Upper lobe of right lung (tissue), 1 donor: ENCODE measurements at regions not wholly inside any gene's neighbourhood (a gene's known extent, or its start where the extent isn't known, plus 50 kb on each side); places are given as distances from the start of the nearest gene placed in this dataset.
A peak's percentile ranks its signal among the peaks of the same experiment; 100 is the strongest.

ENCODE experiments used
- ATAC-seq: fragments of 200-7000 bp; cut with Tn5 transposase; one replicate; pipeline ENCODE4 v1.9.1; 2020; ENCODE audit warnings: mild to moderate bottlenecking, moderate library complexity
- DNase-seq: peaks from one replicate; pipeline ENCODE4 v3.0.0-alpha.2; 2020
- H3K27ac ChIP-seq: fragments of 200-600 bp; one replicate; pipeline ENCODE4 v1.8.0; 2022
- H3K27me3 ChIP-seq: fragments of 200-600 bp; one replicate; pipeline ENCODE4 v1.8.0; 2022; ENCODE audit warnings: mild to moderate bottlenecking
- H3K36me3 ChIP-seq: fragments of 200-600 bp; one replicate; pipeline ENCODE4 v1.8.0; 2022
- H3K4me1 ChIP-seq: fragments of 200-600 bp; one replicate; pipeline ENCODE4 v1.8.0; 2022
- H3K4me3 ChIP-seq: fragments of 200-600 bp; one replicate; pipeline ENCODE4 v1.8.0; 2022; ENCODE audit warnings: mild to moderate bottlenecking
- H3K9me3 ChIP-seq: fragments of 200-600 bp; one replicate; pipeline ENCODE4 v1.8.0; 2022
- intact Hi-C: fragments of 100-400 bp; cut with DNase I; formaldehyde crosslinking; loops from one replicate; pipeline ENCODE4 v1.11.0; 2022
- TF ChIP-seq, protein P1 (sequence below): fragments of 200-600 bp; IDR thresholded peaks from one replicate; pipeline ENCODE4 v1.8.0; 2022; ENCODE audit warnings: antibody characterized with exemption
- donor health status: DM: no; HTN: yes; CAD: no; lungs with severe emphysema.

DNA sequence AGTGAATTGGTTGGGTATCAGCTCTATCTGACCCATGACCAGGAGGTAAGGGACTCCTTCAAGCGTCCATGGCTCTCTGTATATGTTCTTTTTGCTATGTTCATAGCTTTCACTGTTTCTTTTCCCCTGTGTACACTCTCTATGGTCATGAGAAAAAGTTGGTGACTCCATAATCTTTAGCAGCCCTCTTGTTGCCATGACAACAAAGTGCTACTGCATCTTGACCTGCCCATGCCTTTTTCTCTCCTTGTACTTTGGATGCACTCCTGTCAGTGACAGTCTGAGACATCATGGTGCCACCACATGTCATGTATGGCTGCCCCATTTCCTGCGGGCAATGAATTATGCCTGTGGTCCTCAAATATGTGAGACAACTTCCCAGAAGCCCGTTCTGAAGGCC lies 280.2 kb downstream of the TMEM121 start:
- Histone ChIP-seq H3K4me1 (no peaks in the 10 kb centered on the region), H3K27ac (no peak overlapping the region), H3K27me3 (no peaks in the 10 kb centered on the region), H3K36me3 (no peaks in the 10 kb centered on the region), H3K4me3 (no peak overlapping the region), H3K9me3 (no peaks in the 10 kb centered on the region)
- intact Hi-C loops, result no loop called here
- ATAC-seq (no peak), DNase-seq (no peak)
- TF ChIP-seq, protein P1, sequence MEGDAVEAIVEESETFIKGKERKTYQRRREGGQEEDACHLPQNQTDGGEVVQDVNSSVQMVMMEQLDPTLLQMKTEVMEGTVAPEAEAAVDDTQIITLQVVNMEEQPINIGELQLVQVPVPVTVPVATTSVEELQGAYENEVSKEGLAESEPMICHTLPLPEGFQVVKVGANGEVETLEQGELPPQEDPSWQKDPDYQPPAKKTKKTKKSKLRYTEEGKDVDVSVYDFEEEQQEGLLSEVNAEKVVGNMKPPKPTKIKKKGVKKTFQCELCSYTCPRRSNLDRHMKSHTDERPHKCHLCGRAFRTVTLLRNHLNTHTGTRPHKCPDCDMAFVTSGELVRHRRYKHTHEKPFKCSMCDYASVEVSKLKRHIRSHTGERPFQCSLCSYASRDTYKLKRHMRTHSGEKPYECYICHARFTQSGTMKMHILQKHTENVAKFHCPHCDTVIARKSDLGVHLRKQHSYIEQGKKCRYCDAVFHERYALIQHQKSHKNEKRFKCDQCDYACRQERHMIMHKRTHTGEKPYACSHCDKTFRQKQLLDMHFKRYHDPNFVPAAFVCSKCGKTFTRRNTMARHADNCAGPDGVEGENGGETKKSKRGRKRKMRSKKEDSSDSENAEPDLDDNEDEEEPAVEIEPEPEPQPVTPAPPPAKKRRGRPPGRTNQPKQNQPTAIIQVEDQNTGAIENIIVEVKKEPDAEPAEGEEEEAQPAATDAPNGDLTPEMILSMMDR, result no peak

DNA sequence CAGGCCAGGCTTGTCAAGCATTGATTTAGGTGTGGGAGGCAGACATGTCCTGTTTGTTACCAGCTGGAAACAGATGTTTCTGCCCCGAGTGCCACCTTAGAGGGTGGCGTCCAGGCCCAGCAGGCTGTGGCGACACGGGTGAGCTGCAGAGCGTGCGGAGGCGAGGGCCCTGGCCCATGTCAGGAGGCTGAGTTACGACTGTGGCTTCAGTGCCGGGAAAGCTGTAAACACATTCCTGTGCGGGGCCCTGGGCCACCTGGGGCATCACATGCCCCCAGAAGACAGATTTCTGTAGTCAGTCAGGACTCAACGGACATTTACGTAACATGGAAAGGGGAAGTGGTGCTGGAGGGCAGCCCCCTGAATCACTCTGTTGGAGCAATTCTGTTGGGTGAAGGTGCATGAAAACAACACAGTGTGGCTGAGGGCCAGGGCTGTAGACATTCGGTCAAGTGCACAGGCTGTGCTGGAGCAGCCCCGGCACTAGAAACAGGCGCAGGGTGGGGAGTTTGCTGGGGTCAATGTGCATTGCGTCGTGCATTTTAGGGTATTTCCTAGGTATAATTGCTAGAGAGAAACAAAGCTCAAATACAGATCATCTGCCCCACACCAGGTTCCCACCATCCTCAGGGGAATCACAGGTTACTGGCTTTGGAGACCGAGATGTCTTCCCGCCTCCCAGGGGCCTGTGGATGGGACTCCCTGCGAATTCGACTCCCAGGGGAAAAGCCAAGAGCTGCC lies 291.8 kb downstream of the TMEM121 start:
- TF ChIP-seq, protein P1, result no peak
- ATAC-seq (peak; percentile 25), DNase-seq (no peak)
- no peak overlapping the region for H3K4me3 ChIP-seq
- H3K9me3 ChIP-seq, result no peaks in the 10 kb centered on the region
- H3K4me1 ChIP-seq, result no peaks in the 10 kb centered on the region
- no peaks in the 10 kb centered on the region for H3K36me3 ChIP-seq
- no peak overlapping the region for H3K27ac ChIP-seq
- no peaks in the 10 kb centered on the region for H3K27me3 ChIP-seq
- intact Hi-C loops, result no loop called here

DNA sequence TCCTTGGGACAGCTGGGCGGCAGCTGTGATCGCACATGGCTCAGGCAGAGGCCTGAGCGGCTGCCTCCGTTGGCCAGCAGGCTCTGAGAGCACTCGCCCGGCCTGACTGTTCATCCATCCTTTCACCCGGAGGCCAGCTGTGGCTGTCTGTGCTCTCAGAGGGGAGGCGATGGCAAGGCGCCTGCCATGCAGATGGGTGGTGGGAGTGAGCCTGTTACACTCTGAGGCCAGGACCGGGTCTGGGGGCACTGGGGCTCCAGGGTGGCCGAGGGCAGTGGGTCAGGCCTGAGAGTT lies 292.3 kb downstream of the TMEM121 start:
- ATAC-seq (no peak), DNase-seq (no peak)
- no peak overlapping the region for H3K4me3 ChIP-seq
- no peaks in the 10 kb centered on the region for H3K4me1 ChIP-seq
- TF ChIP-seq, protein P1, result no peak
- no peaks in the 10 kb centered on the region for H3K36me3 ChIP-seq
- no peaks in the 10 kb centered on the region for H3K27me3 ChIP-seq
- H3K9me3 ChIP-seq, result no peaks in the 10 kb centered on the region
- intact Hi-C loops, result no loop called here
- no peak overlapping the region for H3K27ac ChIP-seq

DNA sequence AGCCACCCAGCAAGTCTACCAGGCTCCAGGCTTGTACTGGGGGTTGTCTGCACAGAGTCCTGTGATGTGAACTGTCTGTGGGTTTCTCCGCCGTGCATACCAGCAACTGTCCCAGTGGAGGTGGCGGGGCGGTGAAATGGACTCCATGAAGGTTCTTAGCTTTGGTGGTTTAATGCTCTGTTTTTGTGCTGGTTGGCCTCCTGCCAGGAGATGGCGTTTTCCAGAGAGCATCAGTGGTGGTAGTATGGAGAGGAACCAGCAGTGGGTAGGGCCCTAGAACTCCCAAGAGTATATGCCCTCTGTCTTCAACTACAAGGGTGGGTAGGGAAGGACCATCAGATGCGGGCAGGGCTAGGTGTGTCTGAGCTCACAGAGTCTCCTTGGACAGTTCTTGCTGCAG lies 303.8 kb downstream of the TMEM121 start:
- Histone ChIP-seq H3K9me3 (no peaks in the 10 kb centered on the region), H3K27me3 (peaks cover 10% of the 10 kb centered on the region), H3K27ac (no peak overlapping the region), H3K4me3 (no peak overlapping the region), H3K4me1 (no peaks in the 10 kb centered on the region), H3K36me3 (no peaks in the 10 kb centered on the region)
- ATAC-seq (no peak), DNase-seq (no peak)
- TF ChIP-seq, protein P1, result no peak
- intact Hi-C loops, result no loop called here

DNA sequence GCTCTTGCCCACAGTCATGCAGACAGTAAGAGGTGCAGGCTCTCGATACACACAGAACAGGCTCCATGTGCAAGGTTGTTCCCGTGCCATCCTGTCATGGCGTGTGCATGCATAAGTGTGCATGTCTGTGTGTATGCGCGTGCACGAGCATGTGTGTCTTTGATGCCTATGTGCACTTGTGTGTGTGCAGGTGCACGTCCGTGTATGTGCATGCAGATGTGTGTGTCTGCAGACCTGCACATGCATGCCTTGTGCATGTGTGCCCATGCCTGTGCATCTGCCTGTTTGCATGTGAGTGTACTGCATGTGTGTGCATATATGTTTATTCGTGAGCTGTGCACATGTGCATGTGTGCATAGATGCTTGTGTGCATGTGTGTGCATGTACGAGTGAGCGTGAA lies 309.8 kb downstream of the TMEM121 start:
- Histone ChIP-seq H3K36me3 (no peaks in the 10 kb centered on the region), H3K9me3 (no peaks in the 10 kb centered on the region), H3K27me3 (peaks cover 4% of the 10 kb centered on the region), H3K4me1 (no peaks in the 10 kb centered on the region), H3K4me3 (no peak overlapping the region), H3K27ac (no peak overlapping the region)
- ATAC-seq (no peak), DNase-seq (no peak)
- TF ChIP-seq, protein P1, result no peak
- intact Hi-C loops, result no loop called here

DNA sequence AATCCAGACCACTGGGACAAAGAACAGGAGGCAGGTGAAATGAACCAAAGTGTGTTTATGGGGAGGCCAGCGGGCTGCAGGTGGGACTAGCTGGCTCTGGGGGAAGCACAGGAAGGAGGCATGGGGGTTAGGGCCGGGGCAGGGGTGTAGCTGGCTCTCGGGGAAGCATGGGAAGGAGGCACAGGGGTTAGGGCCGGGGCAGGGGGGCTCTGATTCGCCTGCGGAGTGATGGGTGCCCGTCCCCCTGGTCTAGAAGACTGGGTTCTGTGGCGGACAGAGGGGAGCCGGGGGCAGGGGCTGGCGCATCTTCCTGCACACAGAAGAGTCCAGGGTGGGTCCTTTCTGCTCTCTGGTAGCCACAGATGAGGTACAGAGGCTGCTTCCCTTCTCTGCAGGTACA lies 310.3 kb downstream of the TMEM121 start:
- Histone ChIP-seq H3K36me3 (no peaks in the 10 kb centered on the region), H3K4me3 (no peak overlapping the region), H3K4me1 (no peaks in the 10 kb centered on the region), H3K9me3 (no peaks in the 10 kb centered on the region), H3K27me3 (peaks cover 4% of the 10 kb centered on the region), H3K27ac (no peak overlapping the region)
- intact Hi-C loops, result no loop called here
- DNase-seq, result peak; percentile 44
- TF ChIP-seq, protein P1, result no peak
- ATAC-seq, result no peak
